OCI-LY7 (cell line): ENCODE measurements at regions not wholly inside any gene's neighbourhood (a gene's known extent, or its start where the extent isn't known, plus 50 kb on each side); places are given as distances from the start of the nearest gene placed in this dataset.

Experiments
- CTCF ChIP-seq: fragments of 200-600 bp; sonication (generic); conservative IDR thresholded peaks from 2 replicates; pipeline ENCODE4 v1.5.1; 2014; ENCODE audit warnings: mild to moderate bottlenecking, antibody characterized with exemption, low read length, moderate library complexity, mixed read lengths
- EZH2phosphoT487 ChIP-seq: fragments of 200-600 bp; sonication (generic); IDR thresholded peaks from 2 replicates; pipeline ENCODE4 v1.6.1; 2018; ENCODE audit warnings: low read depth, borderline replicate concordance, mild to moderate bottlenecking, mixed run types, antibody characterized with exemption, low read length, moderate library complexity, mixed read lengths

- TF ChIP-seq CTCF (no peak), EZH2phosphoT487 (no peak)
Measured at GRCh38 chr7:156380261-156380660, 260.3 kb upstream of the RNF32 start.
